ENCODE measurements at regions not wholly inside any gene's neighbourhood (a gene's known extent, or its start where the extent isn't known, plus 50 kb on each side); places are given as distances from the start of the nearest gene placed in this dataset.

GRCh38 chr10:78937393-78937792 is 131.4 kb upstream of the ZMIZ1 start:
- no peak for DNase-seq

GRCh38 chr10:78937800-78938694 is 130.7 kb upstream of the ZMIZ1 start:
- no peak for DNase-seq

DNA sequence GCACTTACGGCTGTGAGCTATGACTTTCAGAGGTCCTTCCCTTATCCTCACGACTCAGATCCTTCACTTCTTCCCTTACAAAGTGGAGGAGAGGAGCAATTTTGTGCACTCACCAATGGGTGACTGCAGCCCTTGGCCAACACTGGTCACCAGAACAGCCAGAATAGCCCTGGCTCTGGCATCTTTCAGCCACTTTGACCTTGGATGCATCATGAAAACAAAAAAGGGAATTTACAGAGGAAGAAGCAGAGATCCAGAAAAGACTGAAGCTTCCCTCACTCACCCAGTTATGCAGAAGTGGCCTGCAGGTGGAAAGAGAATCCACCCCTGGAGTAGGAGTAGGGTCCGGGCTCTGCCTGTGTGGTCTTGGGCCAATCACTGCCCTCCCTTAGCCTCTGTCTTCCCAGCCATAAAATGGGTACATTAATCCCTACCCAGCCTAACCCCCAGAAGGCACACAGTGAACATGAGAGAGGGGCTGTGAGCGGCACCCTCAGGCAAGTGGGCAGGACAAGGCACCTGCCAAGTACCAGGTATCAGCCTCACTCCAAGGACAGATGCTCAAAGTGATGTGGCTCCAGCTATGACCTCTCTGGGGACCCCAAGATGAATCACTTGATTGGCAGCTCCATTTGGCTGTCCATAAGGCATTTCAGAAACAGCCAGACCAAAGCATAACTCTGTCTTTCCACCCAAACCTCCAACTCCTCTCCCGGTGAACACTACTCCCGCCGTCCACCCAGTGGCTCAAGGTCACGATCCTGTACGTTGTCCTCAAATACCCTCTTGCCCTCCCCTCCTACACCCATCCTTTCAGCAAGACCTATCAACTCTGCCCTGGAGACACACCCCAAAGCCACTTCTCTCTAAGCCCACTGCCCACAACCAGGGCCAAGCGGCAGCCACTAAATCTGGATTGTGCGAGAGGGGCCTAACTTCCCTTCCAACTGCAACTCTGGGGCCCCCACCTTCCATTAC is 129.8 kb upstream of the ZMIZ1 start:
- DNase-seq, result no peak

GRCh38 chr10:78942091-78942501 is 126.7 kb upstream of the ZMIZ1 start:
- DNase-seq, result no peak

DNA sequence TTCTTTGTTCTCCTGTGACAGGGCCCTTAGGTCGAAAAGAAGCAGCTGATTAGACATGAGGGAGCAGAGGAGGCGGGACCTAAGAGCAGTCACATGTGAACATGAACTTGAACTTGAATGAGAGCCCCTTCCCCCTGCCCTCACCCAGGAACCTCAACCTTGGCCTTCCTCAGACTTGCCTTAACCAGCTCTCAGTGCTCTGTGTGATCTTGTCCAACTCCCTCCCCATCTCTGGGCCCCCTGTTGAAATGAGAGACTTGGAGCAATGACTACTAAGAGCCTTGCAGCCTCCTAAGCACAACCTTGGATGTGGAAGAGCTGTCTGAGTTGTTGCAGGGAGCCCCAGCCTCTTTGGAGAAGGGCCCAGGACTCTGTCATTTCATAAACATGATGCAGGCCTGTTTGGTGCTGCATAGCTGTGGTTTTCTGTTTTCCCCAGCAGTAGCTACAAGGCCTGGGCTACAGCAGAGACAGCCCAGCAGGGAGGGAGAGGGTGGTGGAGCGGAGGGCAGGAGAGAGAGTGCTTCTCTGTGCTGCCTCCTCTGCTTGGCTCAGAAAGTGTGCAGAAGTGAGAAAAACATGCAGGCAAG is 123.9 kb upstream of the ZMIZ1 start:
- no peak for DNase-seq

- DNase-seq, result no peak
Observed at GRCh38 chr10:78945838-78946237, 122.9 kb upstream of the ZMIZ1 start.

DNA sequence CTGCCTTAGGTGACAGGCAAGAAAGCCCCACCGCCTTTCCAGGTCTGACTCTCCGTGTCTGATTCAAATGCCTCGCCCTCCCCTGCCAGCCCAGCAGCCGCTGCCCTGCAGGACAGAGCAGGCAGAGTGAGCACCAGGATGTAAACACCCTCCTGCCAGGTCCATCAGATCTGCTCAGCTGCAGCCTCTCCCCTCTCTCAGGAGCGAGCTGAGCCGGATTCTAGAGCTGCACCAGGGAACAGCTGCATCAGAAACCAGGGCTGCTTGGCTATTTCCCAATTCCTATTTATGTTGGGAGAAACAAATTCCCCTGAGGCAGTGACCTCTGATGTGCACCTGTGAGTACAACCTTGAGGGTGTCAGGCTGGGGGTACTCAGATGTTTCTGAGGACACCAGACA is 121.5 kb upstream of the ZMIZ1 start:
- peak; percentile 41 for DNase-seq

GRCh38 chr10:78947733-78948132 is 121.0 kb upstream of the ZMIZ1 start:
- DNase-seq, result no peak

GRCh38 chr10:78948621-78949030 is 120.1 kb upstream of the ZMIZ1 start:
- DNase-seq, result no peak

GRCh38 chr10:78950656-78951587 is 117.8 kb upstream of the ZMIZ1 start:
- no peak for DNase-seq

- DNase-seq, result no peak
Observed at GRCh38 chr10:78952030-78952429, 116.7 kb upstream of the ZMIZ1 start.

- DNase-seq, result no peak
Observed at GRCh38 chr10:78952686-78953085, 116.1 kb upstream of the ZMIZ1 start.

DNA sequence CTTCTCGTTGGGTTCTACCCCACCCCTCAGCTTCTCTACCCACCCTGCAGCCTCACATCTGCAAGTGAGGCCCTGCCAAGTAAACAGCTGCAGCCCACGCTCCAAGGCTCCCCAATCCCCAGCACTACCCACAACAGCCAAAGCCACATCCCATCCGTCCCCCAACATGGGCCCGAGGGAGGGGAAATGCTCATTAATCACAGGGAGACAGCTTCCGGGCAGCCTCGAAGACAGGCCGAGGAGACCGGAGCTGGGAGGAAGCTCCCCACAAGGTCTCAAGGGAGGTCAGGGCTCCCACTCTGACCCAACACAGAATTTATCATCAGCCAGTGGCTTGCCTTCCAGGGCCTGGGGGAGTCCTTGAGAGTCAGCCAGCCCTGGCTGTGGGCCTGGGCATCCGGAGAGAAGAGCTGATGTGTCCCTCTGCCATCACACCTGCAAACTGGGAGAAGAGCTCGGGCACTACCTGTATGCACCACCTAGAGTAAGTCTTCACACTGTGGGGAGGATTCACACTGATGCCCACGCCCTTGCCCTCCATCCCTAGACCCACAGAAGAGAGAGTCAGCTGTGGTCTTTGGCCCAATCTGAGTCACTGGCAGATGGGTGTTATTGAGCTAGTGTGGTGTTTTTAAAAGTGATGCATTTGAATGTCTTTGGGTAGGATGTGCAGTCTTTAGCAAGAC is 115.5 kb upstream of the ZMIZ1 start:
- no peak for DNase-seq

GRCh38 chr10:78953799-78954297 is 114.9 kb upstream of the ZMIZ1 start:
- no peak for DNase-seq

DNA sequence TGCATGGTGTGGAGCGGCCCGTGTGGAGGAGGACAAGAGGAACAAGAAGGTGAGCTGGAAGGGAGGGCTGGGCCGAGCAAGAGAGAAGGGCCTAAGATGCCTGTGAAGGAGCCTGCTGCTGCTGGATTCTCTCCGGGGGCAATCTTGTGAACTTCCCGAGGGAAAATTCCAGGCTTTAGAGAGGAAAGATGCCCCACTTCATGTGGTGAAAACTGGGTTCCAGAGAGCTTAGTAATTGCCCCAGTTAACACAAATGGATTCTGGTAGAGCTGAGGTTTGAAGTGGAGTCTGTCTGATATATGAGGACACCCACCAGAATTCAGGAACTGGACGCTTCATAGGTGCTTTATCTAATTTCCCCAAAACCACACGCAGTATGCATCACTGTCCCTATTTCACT is 114.1 kb upstream of the ZMIZ1 start:
- DNase-seq, result no peak

- no peak for DNase-seq
Observed at GRCh38 chr10:78955206-78955605, 113.6 kb upstream of the ZMIZ1 start.

DNA sequence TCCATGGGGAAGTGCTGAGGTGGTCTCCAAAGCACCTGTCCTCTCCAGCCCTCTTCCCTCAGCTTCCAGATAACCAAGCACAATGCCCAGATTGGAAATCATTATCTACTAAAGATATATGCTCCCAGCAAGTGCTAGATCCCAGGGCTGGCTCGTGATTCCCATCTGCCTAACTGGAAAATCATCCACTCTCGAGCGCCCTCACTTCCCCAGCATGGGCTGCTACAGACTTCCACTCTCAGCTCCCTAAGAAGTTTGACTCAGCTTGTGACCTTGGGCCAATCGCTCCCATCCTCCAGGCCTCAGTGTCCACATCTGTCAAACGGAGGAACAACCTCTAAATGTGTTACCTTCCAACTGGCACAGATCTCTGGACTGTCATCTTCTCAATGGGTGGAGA is 112.4 kb upstream of the ZMIZ1 start:
- no peak for DNase-seq

GRCh38 chr10:78957471-78958039 is 111.2 kb upstream of the ZMIZ1 start:
- DNase-seq, result no peak

GRCh38 chr10:78959217-78959923 is 109.4 kb upstream of the ZMIZ1 start:
- DNase-seq, result no peak

DNA sequence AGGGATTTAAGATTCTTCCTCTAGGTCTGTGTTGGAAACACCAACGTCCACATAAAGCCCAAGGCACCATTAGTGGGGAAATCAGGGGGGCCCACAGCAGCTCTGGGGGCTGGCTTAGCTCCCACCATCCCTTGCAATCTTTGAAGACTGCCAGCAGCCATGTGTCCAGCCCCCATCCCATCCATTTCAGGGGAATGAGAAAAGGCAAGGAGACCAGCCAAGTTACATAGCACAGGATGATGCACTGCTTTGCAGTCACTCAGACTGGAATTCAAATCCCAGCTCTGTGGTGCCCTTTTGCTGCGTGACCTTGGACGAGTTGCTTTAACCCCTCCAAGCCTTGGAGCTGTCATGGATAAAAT is 108.9 kb upstream of the ZMIZ1 start:
- DNase-seq, result no peak
